ENCODE measurements at regions not wholly inside any gene's neighbourhood (a gene's known extent, or its start where the extent isn't known, plus 50 kb on each side); places are given as distances from the start of the nearest gene placed in this dataset.

DNA sequence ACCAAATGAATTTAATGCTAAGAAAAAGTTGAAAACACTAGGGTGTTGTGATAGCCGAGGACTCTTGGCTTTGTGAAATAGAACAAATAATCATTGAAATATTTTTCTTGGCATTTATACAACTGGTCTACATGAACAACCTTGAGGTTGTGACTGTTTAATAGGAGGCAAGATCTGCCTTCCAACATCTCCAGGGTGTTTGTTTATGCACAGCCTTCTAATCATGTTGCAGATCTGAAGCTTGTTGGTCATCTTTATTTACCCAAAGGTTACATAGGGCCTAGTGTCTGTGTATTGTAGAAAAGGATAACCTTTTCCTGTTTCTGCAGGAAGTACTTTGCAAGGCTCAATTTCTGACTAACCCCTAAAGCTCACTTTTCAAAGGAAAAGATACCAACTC lies 65.2 kb upstream of the RANBP3L start:
- TF ChIP-seq, protein P1, sequence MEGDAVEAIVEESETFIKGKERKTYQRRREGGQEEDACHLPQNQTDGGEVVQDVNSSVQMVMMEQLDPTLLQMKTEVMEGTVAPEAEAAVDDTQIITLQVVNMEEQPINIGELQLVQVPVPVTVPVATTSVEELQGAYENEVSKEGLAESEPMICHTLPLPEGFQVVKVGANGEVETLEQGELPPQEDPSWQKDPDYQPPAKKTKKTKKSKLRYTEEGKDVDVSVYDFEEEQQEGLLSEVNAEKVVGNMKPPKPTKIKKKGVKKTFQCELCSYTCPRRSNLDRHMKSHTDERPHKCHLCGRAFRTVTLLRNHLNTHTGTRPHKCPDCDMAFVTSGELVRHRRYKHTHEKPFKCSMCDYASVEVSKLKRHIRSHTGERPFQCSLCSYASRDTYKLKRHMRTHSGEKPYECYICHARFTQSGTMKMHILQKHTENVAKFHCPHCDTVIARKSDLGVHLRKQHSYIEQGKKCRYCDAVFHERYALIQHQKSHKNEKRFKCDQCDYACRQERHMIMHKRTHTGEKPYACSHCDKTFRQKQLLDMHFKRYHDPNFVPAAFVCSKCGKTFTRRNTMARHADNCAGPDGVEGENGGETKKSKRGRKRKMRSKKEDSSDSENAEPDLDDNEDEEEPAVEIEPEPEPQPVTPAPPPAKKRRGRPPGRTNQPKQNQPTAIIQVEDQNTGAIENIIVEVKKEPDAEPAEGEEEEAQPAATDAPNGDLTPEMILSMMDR (IDR thresholded peaks at IDR 0.05 in 8 of 11, conservative IDR thresholded peaks at IDR 0.05 in 3 of 11): no peak
- TF ChIP-seq POLR2A (IDR thresholded peaks at IDR 0.05) (no peak), POLR2AphosphoS5 (IDR thresholded peaks at IDR 0.05) (no peak)

Data from spleen (tissue), 7 donors.